ENCODE measurements at regions not wholly inside any gene's neighbourhood (a gene's known extent, or its start where the extent isn't known, plus 50 kb on each side); places are given as distances from the start of the nearest gene placed in this dataset.

GRCh38 chr22:27133681-27134314 is 476.4 kb downstream of the MIAT start:
- TF ChIP-seq GATA2 (IDR thresholded peaks at IDR 0.05; ENCODE audit: low read depth, low read length) (no peak), GATA3 (IDR thresholded peaks at IDR 0.05; ENCODE audit: low read depth, low read length) (no peak)
